Activated T-cell treated with anti-CD3 and anti-CD28 coated beads for 4 hours (primary cell): ENCODE measurements at regions not wholly inside any gene's neighbourhood (a gene's known extent, or its start where the extent isn't known, plus 50 kb on each side); places are given as distances from the start of the nearest gene placed in this dataset.

ENCODE experiments used
- DNase-seq: peaks from one replicate; pipeline ENCODE4 v3.0.0-alpha.2; 2020

DNA sequence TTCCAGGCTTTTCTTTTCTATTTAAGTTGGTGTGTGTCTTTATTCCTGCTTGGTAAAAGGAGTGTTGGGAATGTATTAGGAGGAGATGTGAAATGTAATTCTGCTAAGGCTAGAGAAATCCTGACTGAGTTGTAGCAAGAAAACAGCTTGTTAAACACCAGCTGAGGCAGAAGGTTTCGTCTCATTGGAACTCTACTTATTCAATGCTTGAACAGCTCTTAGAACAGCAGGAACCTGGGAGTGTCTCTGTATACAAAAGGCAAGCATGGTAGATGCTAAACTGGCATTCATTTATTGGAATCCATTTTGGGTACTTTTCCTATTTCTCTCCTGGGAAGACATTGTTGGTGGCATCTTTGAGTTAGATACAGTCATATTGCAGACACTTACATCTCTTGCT lies 280.9 kb downstream of the HRH4 start:
- DNase-seq: no peak

GRCh38 chr18:24741965-24742724 lies 281.7 kb downstream of the HRH4 start:
- DNase-seq: no peak

DNA sequence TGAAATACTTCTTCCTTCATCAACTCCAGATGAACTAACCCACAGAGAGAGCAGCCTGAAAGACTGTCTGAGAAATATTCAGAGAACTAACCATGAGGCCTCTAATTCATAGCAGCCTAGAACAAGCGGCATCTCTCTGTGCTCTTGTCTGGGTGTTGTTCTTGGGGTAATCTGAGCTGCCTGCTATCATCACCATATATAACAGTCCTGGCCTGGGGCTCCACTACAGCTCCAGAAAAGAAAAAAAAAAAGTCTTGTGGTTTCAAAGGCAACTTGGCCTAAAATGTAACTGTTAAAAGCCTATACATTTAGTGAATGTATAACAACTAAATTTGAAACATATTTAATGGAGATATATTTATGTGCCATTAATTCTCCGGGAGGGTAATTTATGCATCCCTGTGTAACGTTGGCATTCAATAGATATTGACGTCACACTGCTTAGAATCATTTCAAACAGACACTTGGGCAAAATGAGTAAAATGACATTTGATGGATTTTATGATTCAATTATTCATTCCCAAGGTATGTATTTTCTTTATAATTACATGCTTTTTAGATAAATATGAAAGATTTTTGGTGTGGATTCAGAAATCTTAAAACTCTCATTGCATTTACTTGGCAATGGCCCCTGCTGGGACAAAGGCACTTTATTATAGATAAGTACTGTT lies 294.3 kb downstream of the HRH4 start:
- DNase-seq: no peak

DNA sequence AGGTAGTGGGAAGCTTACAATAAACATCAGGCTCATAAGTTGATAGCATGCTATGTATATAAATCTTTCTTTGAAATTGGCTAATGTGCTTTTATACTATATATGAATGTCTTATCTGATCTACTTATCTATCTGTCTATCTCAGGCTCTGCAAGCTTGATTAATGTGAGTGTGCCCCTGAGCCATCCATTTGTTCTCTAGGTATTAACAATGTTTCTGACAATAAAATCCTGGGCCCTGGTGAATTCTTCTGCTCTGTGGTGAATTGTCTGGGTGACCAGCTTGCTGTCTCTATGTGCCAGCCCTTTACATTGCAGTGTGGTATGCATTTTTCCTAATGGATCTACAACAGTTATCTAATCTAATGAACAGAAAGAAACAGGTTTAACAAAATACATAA lies 295.9 kb downstream of the HRH4 start:
- DNase-seq: no peak

DNA sequence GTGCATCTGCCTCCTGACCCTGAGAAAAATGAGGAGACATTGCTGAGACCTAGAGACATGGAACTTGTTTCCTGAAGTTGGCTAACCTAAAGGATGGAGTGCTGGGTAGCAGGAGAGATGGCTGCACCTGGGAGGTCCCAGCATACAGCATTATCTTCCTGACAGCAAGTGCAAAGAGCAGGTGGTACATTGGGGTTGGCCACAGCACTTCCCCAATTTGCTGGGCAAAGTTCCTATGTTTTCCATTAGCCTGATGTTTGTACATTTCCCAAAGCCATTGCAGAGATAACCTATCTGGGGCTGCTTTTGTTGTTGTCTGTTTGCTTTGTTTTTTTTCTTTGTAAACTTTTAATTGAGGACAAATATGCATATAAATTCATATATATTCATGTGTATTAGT lies 296.7 kb downstream of the HRH4 start:
- DNase-seq: no peak

DNA sequence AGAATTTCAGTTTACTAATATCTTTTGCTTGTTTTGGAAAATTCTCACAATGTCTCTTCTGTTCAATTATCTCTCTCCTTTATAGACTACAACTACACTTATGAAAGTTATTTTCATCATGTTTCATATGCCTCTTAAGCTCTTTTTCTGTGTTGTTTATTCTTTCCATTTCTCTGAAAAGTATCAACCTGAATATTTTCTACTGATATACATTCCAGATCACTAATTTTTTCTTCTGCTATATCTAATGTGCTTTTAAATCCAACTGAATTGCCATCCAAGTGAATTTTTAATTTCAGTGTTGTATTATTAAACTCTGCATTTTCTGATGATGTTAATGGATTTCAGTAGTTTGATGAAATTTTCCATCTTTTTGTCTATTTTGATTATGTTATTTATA lies 301.3 kb downstream of the HRH4 start:
- DNase-seq: no peak

DNA sequence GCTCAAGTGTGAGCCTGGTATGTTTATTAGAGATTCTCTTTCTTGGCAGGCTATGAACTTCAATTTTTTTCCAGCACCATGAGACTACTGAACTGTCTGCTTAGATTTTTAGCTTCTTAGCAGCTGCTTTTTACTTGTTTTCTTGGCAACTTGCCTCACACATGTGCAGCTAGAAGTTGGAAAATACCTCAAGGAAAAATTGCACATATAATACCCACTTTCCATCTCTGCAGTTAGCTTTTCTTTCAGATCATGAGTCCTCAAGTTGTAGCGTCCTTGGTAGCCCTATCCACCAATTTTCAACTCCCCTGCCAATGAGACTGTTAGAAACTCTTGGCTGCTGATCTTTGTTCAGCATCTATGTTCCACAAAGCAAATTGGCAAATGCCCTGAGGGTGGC lies 302.1 kb downstream of the HRH4 start:
- no peak for DNase-seq

DNA sequence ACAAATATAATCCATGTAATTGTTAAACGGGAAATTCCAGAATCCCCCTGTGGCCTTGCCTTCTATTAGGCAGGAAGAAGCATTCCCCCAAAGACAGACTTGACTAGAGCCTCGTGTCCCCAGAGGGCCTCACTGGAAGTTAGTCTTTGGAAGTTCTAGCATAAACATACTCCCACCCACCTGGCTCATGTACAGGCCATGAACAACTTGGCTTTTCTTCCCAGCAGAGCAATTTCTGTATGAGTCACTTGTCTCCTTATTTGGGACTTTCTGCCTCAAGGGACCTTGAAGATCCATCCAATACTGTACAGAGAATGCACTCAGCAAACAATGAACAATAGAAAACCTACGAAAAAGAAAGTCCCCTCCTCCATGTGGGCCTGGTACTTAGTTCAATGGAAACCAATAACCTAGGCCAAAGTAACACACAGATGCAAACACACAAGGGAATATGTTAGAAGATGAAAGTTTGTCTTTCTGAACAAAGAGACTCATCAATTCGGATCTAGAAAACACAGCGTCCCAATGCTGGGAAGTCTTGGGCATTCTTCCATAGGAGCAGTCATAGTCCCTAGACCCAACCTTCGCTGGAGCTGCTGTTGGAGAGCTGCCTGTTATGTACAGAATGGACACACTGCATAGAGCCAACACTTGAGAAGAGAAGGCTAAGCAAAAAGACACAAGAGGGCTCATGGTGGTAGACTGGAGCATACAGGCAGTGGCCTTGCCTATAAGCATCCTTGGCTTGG lies 303.5 kb downstream of the HRH4 start:
- DNase-seq: no peak

DNA sequence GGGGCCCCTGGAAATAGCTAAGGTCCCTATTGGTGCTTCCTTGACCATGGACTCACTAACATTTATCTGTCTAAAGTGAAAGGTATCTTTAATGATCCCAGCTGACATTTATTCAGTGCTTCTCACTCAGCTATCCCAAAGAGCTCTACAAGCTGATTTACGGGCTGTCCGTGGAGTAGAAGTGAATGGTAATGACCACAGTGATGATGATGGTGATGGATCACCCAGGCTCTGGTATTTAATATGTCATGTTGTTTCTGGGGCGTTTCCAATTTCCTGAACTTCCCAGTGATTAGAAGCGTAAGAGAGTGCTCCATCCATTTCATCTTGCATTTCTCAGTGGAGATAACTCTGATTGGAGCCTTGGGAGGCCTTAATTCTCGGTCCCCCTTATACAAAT lies 304.3 kb downstream of the HRH4 start:
- no peak for DNase-seq

DNA sequence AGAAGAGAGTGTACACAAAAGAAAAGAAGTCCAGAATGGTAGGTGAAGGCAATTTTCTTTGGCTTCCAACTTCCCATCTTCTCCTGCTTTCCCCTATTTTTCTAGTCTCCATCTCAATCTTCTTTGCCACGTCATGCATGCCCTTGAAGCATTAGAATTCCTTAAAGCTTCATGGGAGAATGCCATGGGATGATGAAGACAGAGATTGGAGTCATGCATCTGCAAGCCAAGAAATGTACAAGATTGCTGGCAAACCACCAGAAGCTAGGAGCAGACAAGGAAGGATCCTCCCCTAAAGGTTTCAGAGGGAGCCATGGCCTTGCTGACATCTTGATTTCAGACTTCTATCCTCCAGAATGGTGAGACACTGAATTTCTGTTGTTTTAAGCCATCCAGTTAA lies 305.9 kb downstream of the HRH4 start:
- no peak for DNase-seq

GRCh38 chr18:24770311-24771024 lies 310.0 kb downstream of the HRH4 start:
- DNase-seq: no peak

- DNase-seq: no peak
These were observed 310.9 kb downstream of the HRH4 start for GRCh38 chr18:24771300-24771699.

DNA sequence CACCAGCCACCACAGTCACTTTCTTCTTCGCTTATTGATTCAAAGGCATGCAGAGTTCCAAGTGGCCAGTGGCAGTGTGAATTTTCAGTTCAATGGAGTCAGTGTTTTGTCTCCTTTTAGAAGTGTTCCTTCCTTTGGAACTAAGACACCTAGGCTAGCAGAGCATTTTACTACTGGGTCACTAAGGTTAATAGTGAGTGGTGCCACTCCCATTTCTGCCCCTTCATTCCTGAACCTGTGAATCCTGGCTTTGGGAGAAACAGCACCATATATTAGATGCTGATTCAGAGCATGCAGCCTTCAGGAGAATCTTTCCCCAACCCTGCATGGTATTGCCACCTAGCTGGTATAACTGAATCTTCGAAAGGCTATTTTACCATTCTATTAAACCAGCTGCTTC lies 312.7 kb downstream of the HRH4 start:
- no peak for DNase-seq

DNA sequence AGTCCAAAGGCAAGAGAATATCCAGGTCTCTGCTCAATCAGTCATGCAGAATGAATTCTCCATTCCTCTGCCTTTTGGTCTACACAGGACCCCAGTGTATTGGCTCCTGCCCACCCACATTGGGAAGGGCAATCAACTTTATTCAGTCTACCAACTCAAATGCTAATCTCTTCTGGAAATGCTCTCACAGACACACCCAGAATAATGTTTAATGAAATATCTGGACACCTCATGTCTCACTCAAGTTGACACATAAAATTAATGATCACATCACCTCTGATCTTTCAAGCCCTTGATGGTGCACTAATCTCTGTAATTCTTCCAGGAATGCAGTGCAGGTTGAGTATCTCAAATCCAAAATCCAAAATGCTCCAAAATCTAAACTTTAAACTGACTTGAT lies 315.6 kb downstream of the HRH4 start:
- DNase-seq: no peak

- DNase-seq: no peak
These were observed 318.5 kb downstream of the HRH4 start for GRCh38 chr18:24778810-24779418.

DNA sequence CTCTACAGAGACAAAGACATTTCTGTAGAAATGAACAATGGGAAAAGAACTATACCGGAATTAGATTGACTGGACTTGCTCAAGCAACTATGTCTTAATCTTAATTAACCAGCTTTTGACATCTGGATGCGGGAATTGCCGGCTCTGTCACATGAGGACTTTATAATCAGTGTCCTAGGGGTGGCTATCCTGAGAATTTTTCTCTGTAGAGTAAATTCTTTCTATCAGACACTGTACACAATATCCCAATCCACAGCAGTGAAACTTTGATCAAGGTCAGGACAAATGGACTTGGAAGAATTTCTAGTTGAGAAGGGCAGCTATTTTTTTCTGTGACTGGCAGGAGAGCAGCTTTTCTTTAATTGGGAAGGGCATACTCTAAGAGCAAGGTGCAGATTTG lies 322.1 kb downstream of the HRH4 start:
- DNase-seq: no peak

DNA sequence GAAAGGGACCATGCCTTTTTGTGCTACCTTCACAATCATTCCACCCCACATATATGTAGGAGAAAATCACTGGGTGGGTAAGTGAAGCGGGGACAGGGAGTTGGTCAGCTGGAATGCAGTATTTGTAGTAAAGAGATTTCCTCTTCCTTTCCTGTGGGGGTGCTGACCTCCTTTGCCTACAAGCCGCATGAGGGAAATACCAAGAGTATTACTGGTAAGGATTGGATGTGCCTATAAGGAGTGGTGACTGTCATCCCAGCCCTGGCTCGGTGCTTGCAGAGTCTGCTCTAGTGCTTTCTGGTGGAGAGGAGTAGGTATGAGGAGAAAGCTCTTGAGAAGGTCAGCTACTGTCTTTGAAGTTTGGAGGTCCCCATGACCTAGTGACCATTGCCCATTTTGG lies 324.6 kb downstream of the HRH4 start:
- no peak for DNase-seq

- DNase-seq: no peak
These were observed 325.6 kb downstream of the HRH4 start for GRCh38 chr18:24786027-24786426.

- no peak for DNase-seq
These were observed 329.9 kb downstream of the HRH4 start for GRCh38 chr18:24790347-24790746.

- no peak for DNase-seq
These were observed 331.5 kb downstream of the HRH4 start for GRCh38 chr18:24791751-24792545.

- no peak for DNase-seq
These were observed 333.3 kb downstream of the HRH4 start for GRCh38 chr18:24793742-24794141.

- DNase-seq: no peak
These were observed 334.7 kb downstream of the HRH4 start for GRCh38 chr18:24795129-24795528.
